ENCODE measurements at regions not wholly inside any gene's neighbourhood (a gene's known extent, or its start where the extent isn't known, plus 50 kb on each side); places are given as distances from the start of the nearest gene placed in this dataset.

GRCh38 chr15:25249236-25250010 lies 189.4 kb downstream of the UBE3A start:
- Histone ChIP-seq H4K20me1 (replicated peaks; ENCODE audit: control insufficient read depth, extremely low read depth, insufficient read depth, low read length) (no peaks in the 10 kb centered on the region), H3K4me1 (ENCODE audit: control insufficient read depth, extremely low read depth, insufficient read depth, low read length) (no peaks in the 10 kb centered on the region), H3K9me3 (replicated peaks; ENCODE audit: control insufficient read depth, insufficient read depth, low read length) (peaks cover 8% of the 10 kb centered on the region), H3K79me2 (ENCODE audit: control insufficient read depth, insufficient read depth, low read length) (no peaks in the 10 kb centered on the region), H3K27me3 (ENCODE audit: control insufficient read depth in 2 of 2, insufficient read depth in 2 of 2, low read length in 2 of 2) (no peaks in the 10 kb centered on the region), H3K36me3 (ENCODE audit: control insufficient read depth in 2 of 2, extremely low read depth in 1 of 2, insufficient read depth in 2 of 2, low read length in 2 of 2) (no peaks in the 10 kb centered on the region), H3K9me1 (replicated peaks; ENCODE audit: control insufficient read depth, extremely low read depth, insufficient read depth, low read length) (no peaks in the 10 kb centered on the region), H3K27ac (ENCODE audit: insufficient read depth, low read depth, low read length) (no peak overlapping the region), H3K9ac (replicated peaks; ENCODE audit: extremely low read depth, insufficient read depth, low read length) (no peak overlapping the region), H3K4me3 (replicated peaks in 1 of 3; ENCODE audit: insufficient read depth in 1 of 3, low read depth in 1 of 3, low read length in 3 of 3) (no peak overlapping the region), H2AFZ (ENCODE audit: low read depth, low read length) (no peak overlapping the region), H3K4me2 (ENCODE audit: insufficient read depth, low read length) (no peak overlapping the region)
- no TSS peak for BruUV-seq (replicated peaks)
- no peak for TF ChIP-seq MYC (IDR thresholded peaks at IDR 0.05; ENCODE audit: low read depth, low read length)
- TF ChIP-seq POLR2AphosphoS5 (IDR thresholded peaks at IDR 0.05; ENCODE audit: insufficient read depth, low read depth, low read length), result no peak
- TF ChIP-seq MAX (IDR thresholded peaks at IDR 0.05; ENCODE audit: insufficient read depth, insufficient read length), result no peak
- TF ChIP-seq POLR2A (IDR thresholded peaks at IDR 0.05; ENCODE audit: low read depth, low read length), result no peak
- TF ChIP-seq JUN (IDR thresholded peaks at IDR 0.05; ENCODE audit: borderline replicate concordance, insufficient read depth, insufficient read length, low read depth), result no peak
- TF ChIP-seq CTCF (IDR thresholded peaks at IDR 0.05; ENCODE audit: extremely low read depth in 1 of 2, insufficient read depth in 1 of 2, low read depth in 1 of 2, low read length in 2 of 2), result no peak
- TF ChIP-seq FOS (IDR thresholded peaks at IDR 0.05; ENCODE audit: borderline replicate concordance, insufficient read depth, low read length), result no peak
- no peak for TF ChIP-seq GATA2 (IDR thresholded peaks at IDR 0.05; ENCODE audit: insufficient read depth, insufficient read length, low read depth, low read length)
- no peak for TF ChIP-seq EZH2 (IDR thresholded peaks at IDR 0.05; ENCODE audit: borderline replicate concordance, low read depth, low read length, severe bottlenecking)
- intact Hi-C loops (cut with micrococcal nuclease), result no loop called here
- dilution Hi-C loops (cut with MboI; ENCODE audit: extremely low pct_ligation_motif_present, low sequenced_read_pairs), result no loop called here
- no peak for DNase-seq (ENCODE audit: low read depth, low spot score)
- POLR2A ChIA-PET, result no interaction called here
- FAIRE-seq, result no peak
- CTCF ChIA-PET, result no interaction called here
